ENCODE measurements at regions not wholly inside any gene's neighbourhood (a gene's known extent, or its start where the extent isn't known, plus 50 kb on each side); places are given as distances from the start of the nearest gene placed in this dataset.
A peak's percentile ranks its signal among the peaks of the same experiment; 100 is the strongest.

GRCh38 chr3:76403556-76403955 is 618.2 kb upstream of the ZNF717 start:
- DNase-seq (ENCODE audit: low read depth) = no peak
- no peak overlapping the region for H3K4me3 ChIP-seq (ENCODE audit: low read depth, low read length)
- no peak for TF ChIP-seq CTCF (IDR thresholded peaks at IDR 0.05; ENCODE audit: insufficient read depth, low read depth, low read length, missing control alignments)

- no peak for TF ChIP-seq CTCF (IDR thresholded peaks at IDR 0.05; ENCODE audit: insufficient read depth, low read depth, low read length, missing control alignments)
- DNase-seq (ENCODE audit: low read depth) = no peak
- H3K4me3 ChIP-seq (ENCODE audit: low read depth, low read length) = no peak overlapping the region
Measured at GRCh38 chr3:76405196-76405595, 619.8 kb upstream of the ZNF717 start.

- H3K4me3 ChIP-seq (ENCODE audit: low read depth, low read length) = no peak overlapping the region
- no peak for TF ChIP-seq CTCF (IDR thresholded peaks at IDR 0.05; ENCODE audit: insufficient read depth, low read depth, low read length, missing control alignments)
- no peak for DNase-seq (ENCODE audit: low read depth)
Measured at GRCh38 chr3:76410762-76411281, 625.5 kb upstream of the ZNF717 start.

- DNase-seq (ENCODE audit: low read depth) = no peak
Measured at GRCh38 chr3:76415384-76415783, 624.5 kb upstream of the ROBO2 start.

GRCh38 chr3:76429581-76430177 is 610.2 kb upstream of the ROBO2 start:
- H3K4me3 ChIP-seq (ENCODE audit: low read depth, low read length) = no peak overlapping the region
- DNase-seq (ENCODE audit: low read depth) = no peak
- no peak for TF ChIP-seq CTCF (IDR thresholded peaks at IDR 0.05; ENCODE audit: insufficient read depth, low read depth, low read length, missing control alignments)

More at GRCh38 chr3:76415384-76415783, 624.5 kb upstream of the ROBO2 start:
- H3K4me3 ChIP-seq (ENCODE audit: low read depth, low read length) = no peak overlapping the region
- TF ChIP-seq CTCF (IDR thresholded peaks at IDR 0.05; ENCODE audit: insufficient read depth, low read depth, low read length, missing control alignments) = no peak

- peak; percentile 25 for DNase-seq (ENCODE audit: low read depth)
- no peak for TF ChIP-seq CTCF (IDR thresholded peaks at IDR 0.05; ENCODE audit: insufficient read depth, low read depth, low read length, missing control alignments)
- no peak overlapping the region for H3K4me3 ChIP-seq (ENCODE audit: low read depth, low read length)
Measured at GRCh38 chr3:76432396-76432795, 607.5 kb upstream of the ROBO2 start.

GRCh38 chr3:76436894-76437293 is 603.0 kb upstream of the ROBO2 start:
- no peak for TF ChIP-seq CTCF (IDR thresholded peaks at IDR 0.05; ENCODE audit: insufficient read depth, low read depth, low read length, missing control alignments)
- DNase-seq (ENCODE audit: low read depth) = no peak
- H3K4me3 ChIP-seq (ENCODE audit: low read depth, low read length) = no peak overlapping the region
